C4-2B (cell line): ENCODE measurements at regions not wholly inside any gene's neighbourhood (a gene's known extent, or its start where the extent isn't known, plus 50 kb on each side); places are given as distances from the start of the nearest gene placed in this dataset.

ENCODE experiments used
- CTCF ChIP-seq: fragments of 450-650 bp; conservative IDR thresholded peaks from 2 replicates; pipeline ENCODE4 v1.5.1; 2017; ENCODE audit warnings: mild to moderate bottlenecking
- ZFX ChIP-seq: fragments of 450-650 bp; IDR thresholded peaks from 2 replicates; pipeline ENCODE4 v1.6.1; 2017

GRCh38 chr2:58671675-58672074 lies 430.6 kb upstream of the FANCL start:
- TF ChIP-seq CTCF (no peak), ZFX (no peak)
